GM21529 (cell line): ENCODE measurements at regions not wholly inside any gene's neighbourhood (a gene's known extent, or its start where the extent isn't known, plus 50 kb on each side); places are given as distances from the start of the nearest gene placed in this dataset.

Experiments used
- ATAC-seq: cut with Tn5 transposase; IDR thresholded peaks from one replicate; pipeline ENCODE4 v1.9.1; 2021; ENCODE audit not compliant: unreplicated experiment

DNA sequence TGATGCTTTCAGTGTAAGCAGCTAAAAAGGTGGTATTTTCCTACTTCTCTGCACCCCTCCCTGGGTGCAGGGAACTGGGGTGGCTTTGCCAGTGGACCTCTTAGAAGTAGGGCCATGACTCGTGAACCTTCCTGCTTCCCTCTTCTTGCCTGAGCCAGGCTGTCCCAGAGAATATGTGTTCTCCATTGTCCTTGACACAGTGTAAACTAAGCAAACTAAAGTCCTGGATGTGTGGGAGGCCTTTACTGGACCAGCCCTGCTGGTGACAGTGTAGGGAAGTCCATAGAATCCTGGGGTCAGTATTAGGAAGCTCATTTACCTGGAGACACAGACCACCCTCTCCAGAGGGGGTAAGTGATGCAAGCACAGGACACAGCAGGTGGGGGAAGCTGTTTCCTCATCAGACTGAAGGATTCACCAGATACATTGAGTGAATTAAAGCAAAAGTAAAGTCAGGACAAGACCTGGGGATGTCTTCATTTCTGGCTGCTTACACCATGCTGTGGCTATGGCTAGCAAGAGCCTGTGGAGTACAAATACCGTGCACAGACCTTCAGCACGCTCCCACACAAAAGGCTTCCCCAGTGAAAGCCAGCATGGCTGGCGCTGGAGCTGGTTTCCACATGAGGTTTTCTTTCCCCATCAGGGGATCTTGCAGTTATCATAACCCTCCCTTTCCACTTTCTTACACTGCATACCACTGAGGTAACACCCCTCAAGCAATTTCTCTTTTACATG lies 64.8 kb upstream of the LPP start:
- no peak for ATAC-seq

- ATAC-seq, result no peak
These were observed 63.2 kb upstream of the LPP start for GRCh38 chr3:188090620-188091309.

DNA sequence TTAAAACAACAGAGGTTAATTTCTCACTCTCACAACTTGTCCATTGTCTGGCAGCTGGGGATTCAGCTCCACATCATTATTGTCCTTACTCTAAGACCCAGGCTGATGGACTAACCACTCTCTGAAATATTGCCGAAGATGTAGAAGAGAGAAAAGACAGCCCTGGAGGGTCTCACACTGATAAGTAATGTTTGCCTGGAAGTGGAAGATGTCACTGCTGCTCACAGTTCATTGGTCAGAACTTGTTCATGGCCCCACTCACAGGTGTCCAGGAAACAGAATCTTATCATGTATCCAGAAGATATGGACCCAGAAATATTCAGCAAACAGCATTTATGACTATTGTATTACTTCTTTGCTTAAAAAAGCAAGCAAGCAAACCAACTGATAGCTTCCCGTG lies 62.2 kb upstream of the LPP start:
- ATAC-seq, result no peak

DNA sequence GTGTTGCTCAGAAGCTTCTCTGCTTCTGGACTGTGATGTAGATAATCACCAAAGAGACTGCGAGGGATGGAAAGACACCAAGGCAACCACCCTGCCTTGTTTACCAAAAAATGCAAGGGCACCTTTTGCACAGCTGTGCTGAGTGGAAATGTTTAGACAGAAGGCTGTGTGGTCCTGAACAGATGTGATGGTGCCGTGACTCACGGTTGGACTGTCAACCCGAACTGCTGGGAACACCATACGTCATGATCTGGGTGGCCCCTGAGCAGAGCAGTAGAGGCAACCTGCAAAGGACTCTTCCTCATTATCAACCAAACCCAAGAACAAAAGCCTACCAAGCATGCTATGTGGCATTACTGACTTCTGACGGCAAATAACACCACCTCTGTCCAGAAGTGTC lies 61.3 kb upstream of the LPP start:
- ATAC-seq, result no peak

- ATAC-seq, result no peak
These were observed 58.5 kb upstream of the LPP start for GRCh38 chr3:188095431-188095830.

DNA sequence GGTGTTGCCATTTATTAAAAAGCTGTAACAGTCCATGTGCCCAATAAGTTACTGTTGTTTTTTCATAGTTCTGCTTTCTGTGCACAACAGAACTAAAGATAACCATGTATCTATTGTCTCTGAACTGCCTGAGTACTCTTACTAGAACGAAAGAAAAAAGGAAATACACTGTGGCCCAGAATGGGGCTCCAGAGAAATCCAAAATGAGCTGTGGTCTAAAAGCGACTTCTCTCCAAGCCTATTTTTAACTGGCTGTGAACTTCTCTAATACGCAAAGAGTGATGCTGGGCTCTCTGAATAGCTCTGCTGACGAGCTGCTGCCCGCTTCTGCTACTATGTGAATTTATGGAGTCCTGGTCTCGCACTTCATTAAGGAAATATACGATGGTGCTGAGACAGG lies 56.2 kb upstream of the LPP start:
- no peak for ATAC-seq

GRCh38 chr3:188099907-188100306 lies 54.0 kb upstream of the LPP start:
- ATAC-seq, result no peak

- ATAC-seq, result no peak
These were observed 51.0 kb upstream of the LPP start for GRCh38 chr3:188102861-188103547.

- ATAC-seq, result no peak
These were observed 49.9 kb upstream of the LPP start for GRCh38 chr3:188104050-188104449.
